Epithelial cell of proximal tubule (primary cell): ENCODE measurements at regions not wholly inside any gene's neighbourhood (a gene's known extent, or its start where the extent isn't known, plus 50 kb on each side); places are given as distances from the start of the nearest gene placed in this dataset.

Source experiments
- DNase-seq: peaks from one replicate; pipeline ENCODE4 v3.0.0-alpha.2; 2011; ENCODE audit warnings: low read depth
- H3K4me3 ChIP-seq: 2 replicates; pipeline ENCODE4 v1.5.1; 2011; ENCODE audit warnings: low read depth, mild to moderate bottlenecking, low read length
- TF ChIP-seq, protein P1 (sequence below): conservative IDR thresholded peaks from 2 replicates; pipeline ENCODE4 v1.5.1; 2012; ENCODE audit warnings: low read depth, mild to moderate bottlenecking, low read length

DNA sequence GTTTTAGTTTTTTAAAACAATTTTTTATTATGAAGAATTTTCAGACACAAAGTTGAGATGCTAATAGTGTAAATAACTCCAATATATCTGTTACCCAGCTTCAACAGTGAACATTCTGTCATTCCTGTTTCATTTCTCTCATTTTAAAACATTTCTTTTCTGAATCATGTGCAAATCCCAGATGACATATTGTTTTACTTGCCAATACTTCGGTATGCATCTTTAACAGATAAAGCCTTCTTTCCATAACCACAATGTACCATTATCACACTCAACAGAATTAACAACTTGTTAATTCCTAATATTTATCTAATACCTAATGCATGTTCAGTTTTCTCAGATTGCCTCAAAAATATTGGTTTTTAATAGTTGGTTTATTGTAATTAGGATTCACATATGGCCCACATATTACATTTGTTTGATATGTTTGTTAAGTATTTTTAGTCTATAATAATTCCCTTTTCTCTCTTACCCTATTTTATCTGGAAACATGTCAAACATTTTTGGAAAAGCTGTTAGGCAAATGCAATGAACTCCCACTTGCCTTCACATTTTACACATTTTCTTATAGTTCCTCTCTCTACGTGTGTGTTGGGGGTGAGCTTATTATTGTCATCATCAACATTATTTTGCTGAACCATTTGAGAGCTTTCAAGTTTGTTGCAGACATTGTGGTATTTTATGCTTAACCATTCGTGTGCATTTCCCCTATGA is 58.7 kb upstream of the ANKRD55 start:
- DNase-seq: no peak
- no peak overlapping the region for H3K4me3 ChIP-seq
- TF ChIP-seq, protein P1, sequence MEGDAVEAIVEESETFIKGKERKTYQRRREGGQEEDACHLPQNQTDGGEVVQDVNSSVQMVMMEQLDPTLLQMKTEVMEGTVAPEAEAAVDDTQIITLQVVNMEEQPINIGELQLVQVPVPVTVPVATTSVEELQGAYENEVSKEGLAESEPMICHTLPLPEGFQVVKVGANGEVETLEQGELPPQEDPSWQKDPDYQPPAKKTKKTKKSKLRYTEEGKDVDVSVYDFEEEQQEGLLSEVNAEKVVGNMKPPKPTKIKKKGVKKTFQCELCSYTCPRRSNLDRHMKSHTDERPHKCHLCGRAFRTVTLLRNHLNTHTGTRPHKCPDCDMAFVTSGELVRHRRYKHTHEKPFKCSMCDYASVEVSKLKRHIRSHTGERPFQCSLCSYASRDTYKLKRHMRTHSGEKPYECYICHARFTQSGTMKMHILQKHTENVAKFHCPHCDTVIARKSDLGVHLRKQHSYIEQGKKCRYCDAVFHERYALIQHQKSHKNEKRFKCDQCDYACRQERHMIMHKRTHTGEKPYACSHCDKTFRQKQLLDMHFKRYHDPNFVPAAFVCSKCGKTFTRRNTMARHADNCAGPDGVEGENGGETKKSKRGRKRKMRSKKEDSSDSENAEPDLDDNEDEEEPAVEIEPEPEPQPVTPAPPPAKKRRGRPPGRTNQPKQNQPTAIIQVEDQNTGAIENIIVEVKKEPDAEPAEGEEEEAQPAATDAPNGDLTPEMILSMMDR: no peak

DNA sequence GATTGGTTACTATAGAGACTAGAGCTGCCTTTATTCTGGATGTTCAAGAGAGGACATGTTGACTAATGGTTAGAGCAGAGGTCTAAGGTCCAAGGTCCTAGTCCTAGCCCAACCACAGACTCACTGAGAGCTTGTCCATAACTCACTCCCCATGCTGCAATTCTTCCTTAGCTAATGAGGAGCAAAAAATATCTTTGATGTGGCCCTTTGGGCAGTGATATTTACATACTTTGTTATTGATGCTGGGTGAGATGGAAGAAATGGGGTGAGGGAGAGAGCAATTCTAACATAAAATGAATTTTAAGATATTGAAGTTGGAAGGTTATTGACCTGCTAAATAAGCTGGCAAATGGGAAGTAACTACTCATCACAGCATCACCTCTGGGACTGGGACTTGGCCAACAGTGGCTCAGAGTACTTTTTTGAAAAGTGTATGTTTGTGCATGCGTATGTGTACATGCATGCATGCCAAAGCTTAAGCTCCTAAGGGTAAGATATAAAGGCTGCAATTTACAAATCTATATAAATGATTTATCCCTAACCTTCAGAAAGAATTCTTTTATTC is 58.0 kb upstream of the ANKRD55 start:
- H3K4me3 ChIP-seq: no peak overlapping the region
- TF ChIP-seq, protein P1: no peak
- DNase-seq: no peak

DNA sequence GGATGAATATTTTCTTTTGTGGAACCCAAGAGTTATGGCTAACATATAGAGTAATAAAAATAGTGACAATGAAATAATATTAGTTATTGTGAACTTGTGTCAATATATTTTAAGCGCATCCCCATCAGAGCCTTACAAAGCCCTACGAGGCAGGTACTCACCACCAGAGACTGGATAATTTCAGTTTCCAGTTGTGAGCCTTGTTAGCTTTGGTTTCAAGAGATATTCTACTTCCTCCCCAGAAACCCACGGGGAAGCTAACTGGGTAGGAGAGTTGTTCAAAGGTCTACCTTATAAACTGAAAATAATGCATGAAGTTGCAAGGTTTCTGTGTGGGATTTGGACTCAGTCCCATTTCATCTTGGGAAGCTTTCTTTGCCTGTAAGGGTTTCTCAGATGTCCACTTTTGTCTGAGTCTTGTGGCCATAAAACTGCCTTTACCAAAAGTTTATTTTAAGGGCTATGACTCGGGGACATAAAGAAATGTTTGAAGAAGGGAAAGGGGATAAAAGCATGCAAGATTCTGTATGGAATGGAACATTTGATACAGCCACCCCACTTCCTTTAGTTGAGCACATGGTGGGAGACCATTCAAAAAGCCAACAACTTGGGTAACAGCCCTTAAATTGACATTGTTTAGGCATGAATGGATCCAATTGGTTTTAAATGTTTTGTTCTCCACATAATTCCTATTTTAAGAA is 57.4 kb upstream of the ANKRD55 start:
- TF ChIP-seq, protein P1: no peak
- H3K4me3 ChIP-seq: no peak overlapping the region
- no peak for DNase-seq

DNA sequence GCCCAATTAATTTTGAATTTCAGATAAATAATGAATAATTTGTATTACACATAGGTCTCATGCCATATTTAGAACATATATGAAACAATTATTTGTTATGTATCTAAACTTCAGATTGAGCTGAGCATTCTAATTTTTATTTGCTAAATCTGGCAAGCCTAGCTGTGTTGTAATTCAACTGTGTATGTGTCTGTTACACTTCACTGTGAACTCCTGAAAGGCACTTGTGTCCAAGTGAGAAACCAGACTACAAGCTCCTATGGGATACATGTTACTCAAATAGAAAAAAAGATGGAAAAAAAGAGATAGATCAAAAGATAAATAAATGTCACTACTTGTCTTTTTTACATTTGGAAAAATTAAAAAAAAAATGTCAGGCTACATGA is 56.5 kb upstream of the ANKRD55 start:
- H3K4me3 ChIP-seq: no peak overlapping the region
- no peak for DNase-seq
- TF ChIP-seq, protein P1: no peak

DNA sequence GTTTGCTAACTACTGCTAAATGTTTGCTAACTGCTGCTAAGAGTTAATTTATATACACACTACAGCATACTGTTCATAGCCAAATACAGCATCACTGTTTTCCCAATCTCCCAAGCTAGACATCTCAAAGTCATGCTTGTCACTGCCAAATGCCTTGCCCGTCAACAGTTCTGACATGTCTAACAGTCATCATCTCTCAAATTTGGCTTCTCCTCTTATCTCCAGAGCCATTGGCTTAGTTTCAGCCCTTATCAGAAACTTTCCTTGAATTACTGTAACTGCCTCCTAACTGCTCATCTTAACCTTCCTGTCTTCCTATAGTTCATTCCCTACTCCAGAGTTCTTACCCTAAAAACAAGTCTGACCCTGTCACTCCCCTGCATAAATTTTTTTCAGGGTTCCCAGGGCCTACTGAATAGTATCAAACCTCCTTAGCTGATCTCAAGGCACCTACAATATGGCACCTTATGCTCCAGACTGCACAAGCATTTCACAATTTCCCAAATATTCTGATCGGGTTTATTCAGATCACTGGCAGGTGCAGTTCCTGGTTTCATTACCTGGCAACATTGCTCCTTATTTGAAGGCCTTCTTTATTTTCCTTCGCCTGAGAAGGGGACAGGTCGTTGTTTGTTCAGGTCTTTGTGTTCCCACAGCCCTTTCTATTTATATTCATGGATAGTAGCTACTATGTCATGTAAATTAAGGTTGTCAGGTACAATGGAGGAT is 55.9 kb upstream of the ANKRD55 start:
- TF ChIP-seq, protein P1: no peak
- H3K4me3 ChIP-seq: no peak overlapping the region
- DNase-seq: no peak

DNA sequence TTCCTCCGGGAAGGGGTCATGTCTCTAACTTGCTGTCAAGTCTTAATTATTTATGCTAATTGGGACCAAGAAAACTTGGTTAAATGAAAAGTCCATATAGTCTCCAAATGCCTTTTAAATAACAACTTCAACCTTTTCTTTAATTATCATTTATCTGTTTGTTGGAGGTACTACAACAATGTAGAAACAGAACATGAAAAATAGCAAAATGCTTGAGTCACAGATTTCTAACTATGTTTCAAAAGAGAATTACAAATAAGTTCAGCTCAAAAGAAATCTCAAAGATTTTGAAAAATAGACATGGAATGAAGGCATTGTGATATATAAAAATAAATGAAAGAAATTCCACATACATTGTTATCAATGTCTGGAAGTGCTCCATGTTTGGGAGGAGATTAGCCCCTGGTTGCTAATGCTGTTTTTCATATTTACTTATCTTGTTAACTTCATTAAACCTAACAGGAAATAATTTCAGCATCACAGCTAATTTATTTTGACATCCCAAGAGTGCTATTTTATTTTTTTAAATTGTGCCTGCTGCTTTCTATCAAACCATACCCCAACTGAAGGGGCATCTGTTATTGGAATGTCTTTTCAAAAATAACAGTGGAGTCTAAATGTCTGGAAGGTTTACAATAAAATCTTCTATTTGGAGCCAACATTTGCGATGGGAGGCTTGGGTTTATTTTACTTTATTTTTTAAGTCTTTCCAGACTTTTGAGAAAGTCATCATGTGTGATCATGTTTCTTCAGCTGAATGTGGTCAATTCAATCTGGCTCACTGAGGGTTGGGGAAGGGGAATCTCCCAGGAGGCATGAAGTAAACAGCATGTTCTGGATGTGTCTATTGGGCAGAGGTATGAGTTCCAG is 53.1 kb upstream of the ANKRD55 start:
- no peak for DNase-seq
- TF ChIP-seq, protein P1: no peak

More for the DNA sequence above, 53.1 kb upstream of the ANKRD55 start:
- no peak overlapping the region for H3K4me3 ChIP-seq
